HEK293T (cell line): ENCODE measurements at regions not wholly inside any gene's neighbourhood (a gene's known extent, or its start where the extent isn't known, plus 50 kb on each side); places are given as distances from the start of the nearest gene placed in this dataset.

Source experiments
- ARNT ChIP-seq: fragments of 450-650 bp; IDR thresholded peaks from 2 replicates; pipeline ENCODE4 v1.6.1; 2017; ENCODE audit warnings: mild to moderate bottlenecking
- CTBP1 ChIP-seq: fragments of 450-650 bp; IDR thresholded peaks from 2 replicates; pipeline ENCODE4 v1.6.1; 2016; ENCODE audit warnings: borderline replicate concordance
- FOXA1 ChIP-seq: fragments of 450-650 bp; IDR thresholded peaks from 2 replicates; pipeline ENCODE4 v1.6.1; 2016; ENCODE audit warnings: mild to moderate bottlenecking
- FOXK2 ChIP-seq: fragments of 450-650 bp; IDR thresholded peaks from 2 replicates; pipeline ENCODE4 v1.6.1; 2016; ENCODE audit warnings: mild to moderate bottlenecking
- FOXM1 ChIP-seq: fragments of 450-650 bp; IDR thresholded peaks from 2 replicates; pipeline ENCODE4 v1.6.1; 2017; ENCODE audit warnings: mild to moderate bottlenecking, borderline replicate concordance
- HDGF ChIP-seq: fragments of 450-650 bp; IDR thresholded peaks from 2 replicates; pipeline ENCODE4 v1.6.1; 2017; ENCODE audit warnings: antibody characterized with exemption, borderline replicate concordance
- LEF1 ChIP-seq: fragments of 450-650 bp; IDR thresholded peaks from 2 replicates; pipeline ENCODE4 v1.6.1; 2017; ENCODE audit warnings: mild to moderate bottlenecking, borderline replicate concordance
- NFRKB ChIP-seq: fragments of 450-650 bp; IDR thresholded peaks from 2 replicates; pipeline ENCODE4 v1.6.1; 2016; ENCODE audit warnings: mild to moderate bottlenecking, moderate library complexity
- SUZ12 ChIP-seq: fragments of 450-650 bp; IDR thresholded peaks from 2 replicates; pipeline ENCODE4 v1.6.1; 2016; ENCODE audit warnings: mild to moderate bottlenecking

DNA sequence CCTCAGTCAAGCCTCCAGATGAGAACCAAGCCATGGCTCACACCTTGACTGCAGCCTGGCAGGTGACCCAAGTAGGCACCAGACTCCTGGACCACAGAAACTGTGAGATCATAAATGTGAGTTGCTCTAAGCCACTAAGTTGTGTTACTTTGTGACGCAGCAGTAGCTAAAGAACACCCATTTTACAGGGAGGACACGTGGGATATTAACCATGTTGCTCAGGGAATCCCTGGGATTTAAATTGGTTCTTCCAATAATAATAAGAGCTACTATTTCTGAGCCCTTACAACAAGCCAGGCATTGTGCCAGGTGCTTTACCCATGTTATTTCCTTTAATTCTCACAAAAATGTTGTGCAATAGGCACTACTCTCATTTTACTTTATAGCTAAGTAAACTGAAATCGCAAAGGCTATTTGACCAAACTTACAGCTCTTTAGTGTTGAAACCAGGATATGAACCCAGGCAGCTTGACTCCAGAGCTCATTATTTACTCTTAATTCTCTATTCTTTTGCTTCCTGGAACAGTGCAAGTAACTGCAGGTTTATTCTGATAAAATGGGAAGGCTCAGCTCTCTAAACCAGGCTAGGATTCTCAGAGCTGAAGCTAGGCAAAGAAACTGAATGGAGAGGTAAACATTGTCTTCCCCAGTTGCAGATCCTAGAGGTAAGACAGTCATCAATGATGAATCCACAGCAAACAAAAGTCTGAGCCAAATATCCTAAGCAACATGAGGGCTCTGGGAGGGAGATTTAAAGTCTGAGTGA lies 294.4 kb downstream of the KBTBD8 start:
- no peak for TF ChIP-seq ARNT
- no peak for TF ChIP-seq HDGF
- TF ChIP-seq NFRKB = no peak
- no peak for TF ChIP-seq FOXK2
- no peak for TF ChIP-seq FOXA1
- no peak for TF ChIP-seq FOXM1
- TF ChIP-seq CTBP1 = no peak
- no peak for TF ChIP-seq SUZ12
- no peak for TF ChIP-seq LEF1
